GM12878 (cell line): ENCODE measurements at regions not wholly inside any gene's neighbourhood (a gene's known extent, or its start where the extent isn't known, plus 50 kb on each side); places are given as distances from the start of the nearest gene placed in this dataset.
"Not testable (repeated sequence)": the region's sequence is repeated elsewhere in the genome, so short reads cannot be mapped to it uniquely, and the experiment has no call there.

Experiments
- JUND ChIP-seq: IDR thresholded peaks from 2 replicates; pipeline ENCODE4 v1.6.1; 2012; ENCODE audit warnings: low read depth, mild to moderate bottlenecking, low read length, improper control_type of control experiment, moderate library complexity
- RFX5 ChIP-seq: IDR thresholded peaks from 2 replicates; pipeline ENCODE4 v1.6.1; 2011; ENCODE audit warnings: low read depth, low read length, improper control_type of control experiment
- TF ChIP-seq, protein P1 (sequence below), 3 experiments: IDR thresholded peaks in 2 of 3; conservative IDR thresholded peaks in 1 of 3; 2 replicates each; pipeline ENCODE4 v1.5.1; 2011; ENCODE audit warnings: low read depth in 3 of 3, low read length in 3 of 3, mild to moderate bottlenecking in 3 of 3, control low read depth in 2 of 3, moderate library complexity in 2 of 3, inconsistent platforms in 1 of 3, mixed read lengths in 1 of 3; ENCODE audit not compliant: control insufficient read depth in 2 of 3, insufficient read depth in 1 of 3; ENCODE audit errors: extremely low read depth in 1 of 3

GRCh38 chr16:76138056-76138455 lies 139.1 kb upstream of the CNTNAP4 start:
- not testable (repeated sequence) for TF ChIP-seq RFX5, JUND
- TF ChIP-seq, protein P1, sequence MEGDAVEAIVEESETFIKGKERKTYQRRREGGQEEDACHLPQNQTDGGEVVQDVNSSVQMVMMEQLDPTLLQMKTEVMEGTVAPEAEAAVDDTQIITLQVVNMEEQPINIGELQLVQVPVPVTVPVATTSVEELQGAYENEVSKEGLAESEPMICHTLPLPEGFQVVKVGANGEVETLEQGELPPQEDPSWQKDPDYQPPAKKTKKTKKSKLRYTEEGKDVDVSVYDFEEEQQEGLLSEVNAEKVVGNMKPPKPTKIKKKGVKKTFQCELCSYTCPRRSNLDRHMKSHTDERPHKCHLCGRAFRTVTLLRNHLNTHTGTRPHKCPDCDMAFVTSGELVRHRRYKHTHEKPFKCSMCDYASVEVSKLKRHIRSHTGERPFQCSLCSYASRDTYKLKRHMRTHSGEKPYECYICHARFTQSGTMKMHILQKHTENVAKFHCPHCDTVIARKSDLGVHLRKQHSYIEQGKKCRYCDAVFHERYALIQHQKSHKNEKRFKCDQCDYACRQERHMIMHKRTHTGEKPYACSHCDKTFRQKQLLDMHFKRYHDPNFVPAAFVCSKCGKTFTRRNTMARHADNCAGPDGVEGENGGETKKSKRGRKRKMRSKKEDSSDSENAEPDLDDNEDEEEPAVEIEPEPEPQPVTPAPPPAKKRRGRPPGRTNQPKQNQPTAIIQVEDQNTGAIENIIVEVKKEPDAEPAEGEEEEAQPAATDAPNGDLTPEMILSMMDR (IDR thresholded peaks at IDR 0.05 in 2 of 3, conservative IDR thresholded peaks at IDR 0.05 in 1 of 3; ENCODE audit: control insufficient read depth in 2 of 3, extremely low read depth in 1 of 3, insufficient read depth in 1 of 3, low read depth in 3 of 3, low read length in 3 of 3), result not testable (repeated sequence)
